PC-9 (cell line): ENCODE measurements at regions not wholly inside any gene's neighbourhood (a gene's known extent, or its start where the extent isn't known, plus 50 kb on each side); places are given as distances from the start of the nearest gene placed in this dataset.

Source experiments
- BruUV-seq: library from RNA; stranded (reverse); fragments of 400-500 nt; replicated peaks from 2 replicates; lab custom pipeline; 2021; lab: Mats Ljungman, UMichigan
- CTCF ChIA-PET: fragments of 300-600 bp; sonication (Branson Sonifier 250); formaldehyde crosslinking; loops from one replicate; lab custom pipeline; 2022; ENCODE audit warnings: antibody characterized with exemption; lab: Charles Lee
- POLR2A ChIA-PET: fragments of 300-600 bp; sonication (Branson Sonifier 250); formaldehyde crosslinking; loops from one replicate; lab custom pipeline; 2022; ENCODE audit warnings: antibody characterized with exemption; ENCODE audit not compliant: unreplicated experiment; lab: Charles Lee
- DNase-seq, 2 experiments: peaks; one replicate each; pipeline versions ENCODE4 v3.0.0 to v3.0.0-alpha.2; 2015 to 2022; ENCODE audit warnings: mixed read lengths in 1 of 2
- H2AFZ ChIP-seq: fragments of 200-600 bp; sonication (generic); 2 replicates; pipeline ENCODE4 v1.8.1; 2017; ENCODE audit warnings: antibody characterized with exemption
- H3F3A ChIP-seq: fragments of 200-600 bp; sonication (generic); 2 replicates; pipeline ENCODE4 v1.8.1; 2017; ENCODE audit warnings: antibody characterized with exemption, mild to moderate bottlenecking, low read depth; ENCODE audit not compliant: insufficient read depth
- H3K27ac ChIP-seq: fragments of 200-600 bp; sonication (generic); 2 replicates; pipeline ENCODE4 v1.6.1; 2016; ENCODE audit warnings: mixed run types
- H3K27me3 ChIP-seq: fragments of 200-600 bp; sonication (generic); 2 replicates; pipeline ENCODE4 v1.6.1; 2016; ENCODE audit warnings: low read depth, mixed run types; ENCODE audit not compliant: insufficient read depth
- H3K36me3 ChIP-seq: fragments of 200-600 bp; sonication (generic); 2 replicates; pipeline ENCODE4 v1.6.1; 2016; ENCODE audit warnings: low read depth, mixed run types
- H3K4me1 ChIP-seq: fragments of 200-600 bp; sonication (generic); replicated peaks from 2 replicates; pipeline ENCODE4 v1.6.1; 2016; ENCODE audit warnings: mixed run types; ENCODE audit not compliant: insufficient read depth
- H3K4me2 ChIP-seq: fragments of 200-600 bp; sonication (generic); 2 replicates; pipeline ENCODE4 v1.6.1; 2017; ENCODE audit warnings: mixed run types
- H3K4me3 ChIP-seq: fragments of 200-600 bp; sonication (generic); 2 replicates; pipeline ENCODE4 v1.6.1; 2016; ENCODE audit warnings: mixed run types
- H3K79me2 ChIP-seq: fragments of 200-600 bp; sonication (generic); 2 replicates; pipeline ENCODE4 v1.6.1; 2017; ENCODE audit warnings: low read depth, mixed run types
- H3K9me2 ChIP-seq: fragments of 200-600 bp; sonication (generic); 2 replicates; pipeline ENCODE4 v1.8.1; 2017; ENCODE audit warnings: mild to moderate bottlenecking; ENCODE audit not compliant: insufficient read depth
- H3K9me3 ChIP-seq: fragments of 200-600 bp; sonication (generic); 2 replicates; pipeline ENCODE4 v1.8.1; 2016; ENCODE audit warnings: low read depth; ENCODE audit not compliant: insufficient read depth
- H4K20me1 ChIP-seq: fragments of 200-600 bp; sonication (generic); 2 replicates; pipeline ENCODE4 v1.8.1; 2017; ENCODE audit not compliant: insufficient read depth
- CTCF ChIP-seq: fragments of 200-600 bp; sonication (generic); conservative IDR thresholded peaks from 2 replicates; pipeline ENCODE4 v1.6.1; 2017; ENCODE audit warnings: mixed run types, antibody characterized with exemption, mild to moderate bottlenecking, moderate library complexity
- EZH2 ChIP-seq: fragments of 200-600 bp; sonication (generic); IDR thresholded peaks from 2 replicates; pipeline ENCODE4 v1.8.0; 2017; ENCODE audit warnings: antibody characterized with exemption, low read depth
- intact Hi-C: fragments of 100-400 bp; cut with micrococcal nuclease; formaldehyde crosslinking; loops from one replicate; pipeline ENCODE4 v1.10.0; 2022; ENCODE audit not compliant: unreplicated experiment

GRCh38 chr5:17000291-17000939, 64.3 kb upstream of the MYO10 start:
- H4K20me1 ChIP-seq = no peaks in the 10 kb centered on the region
- TF ChIP-seq EZH2 (no peak), CTCF (no peak)
- no peaks in the 10 kb centered on the region for H3K36me3 ChIP-seq
- H3K4me2 ChIP-seq = peak overlapping the region; percentile 27
- H2AFZ ChIP-seq = no peak overlapping the region
- H3F3A ChIP-seq = peaks cover 15% of the 10 kb centered on the region; the same call in 1 of the 2 replicates
- peak; percentile 41 to 86 for DNase-seq
- no peaks in the 10 kb centered on the region; the same call in 1 of the 2 replicates for H3K9me2 ChIP-seq
- peak overlapping the region; percentile 45 for H3K27ac ChIP-seq
- POLR2A ChIA-PET = interaction anchor here (0.6 kb wide), 1 partner anchor 119 kb away, joined by 13 read pairs; no protein-coding TSS in a partner anchor
- CTCF ChIA-PET = interaction anchor here (0.6 to 0.7 kb wide), 6 partner anchors 9 to 151 kb away, joined by 3 to 8 read pairs (median 4); no protein-coding TSS in a partner anchor
- H3K9me3 ChIP-seq = no peaks in the 10 kb centered on the region
- peaks cover 12% of the 10 kb centered on the region for H3K4me1 ChIP-seq
- intact Hi-C loops = loop anchor here (1.0 to 5.0 kb wide), 3 partner anchors 12 to 208 kb away; no protein-coding TSS in a partner anchor
- no peak overlapping the region for H3K4me3 ChIP-seq
- H3K27me3 ChIP-seq = no peaks in the 10 kb centered on the region
- BruUV-seq = no TSS peak
- H3K79me2 ChIP-seq = no peaks in the 10 kb centered on the region

DNA sequence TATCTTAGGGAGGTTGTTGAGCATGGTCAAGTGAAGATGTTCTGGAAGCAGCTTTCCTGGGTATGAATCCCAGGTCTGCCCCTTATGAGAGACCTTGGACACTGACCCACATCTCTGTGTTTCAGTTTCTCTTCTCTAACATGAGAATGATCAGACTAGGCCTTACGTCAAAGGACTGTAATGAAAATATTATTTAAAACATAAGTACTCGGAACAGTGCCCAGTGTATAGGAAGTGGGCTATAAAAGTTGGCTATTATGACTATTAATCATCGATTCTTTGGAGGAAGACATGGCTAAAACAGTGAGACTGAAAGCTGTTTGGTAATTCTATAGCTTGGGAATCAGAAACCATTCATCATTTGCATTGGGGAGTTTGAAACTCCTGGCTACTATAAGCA, 65.3 kb upstream of the MYO10 start:
- Histone ChIP-seq H3K4me2 (no peak overlapping the region), H3K79me2 (no peaks in the 10 kb centered on the region), H3F3A (peaks cover 15% of the 10 kb centered on the region; the same call in 1 of the 2 replicates), H3K27ac (no peak overlapping the region), H3K4me1 (peaks cover 12% of the 10 kb centered on the region), H3K9me3 (no peaks in the 10 kb centered on the region), H3K36me3 (no peaks in the 10 kb centered on the region), H3K4me3 (no peak overlapping the region), H3K9me2 (no peaks in the 10 kb centered on the region; the same call in 1 of the 2 replicates), H3K27me3 (no peaks in the 10 kb centered on the region), H4K20me1 (no peaks in the 10 kb centered on the region), H2AFZ (no peak overlapping the region)
- BruUV-seq = no TSS peak
- TF ChIP-seq EZH2 (no peak), CTCF (no peak)
- DNase-seq = no peak
- intact Hi-C loops = loop anchor here (5.0 kb wide), 1 partner anchor 209 kb away; no protein-coding TSS in a partner anchor
- ChIA-PET POLR2A (no interaction called here), CTCF (no interaction called here)

GRCh38 chr5:17004441-17005106, 68.5 kb upstream of the MYO10 start:
- Histone ChIP-seq H3K79me2 (no peaks in the 10 kb centered on the region), H4K20me1 (no peaks in the 10 kb centered on the region), H3K9me2 (no peaks in the 10 kb centered on the region; the same call in 1 of the 2 replicates), H3K36me3 (no peaks in the 10 kb centered on the region), H3K4me3 (no peak overlapping the region), H3K27ac (no peak overlapping the region), H3K4me1 (peaks cover 12% of the 10 kb centered on the region), H2AFZ (no peak overlapping the region), H3K9me3 (no peaks in the 10 kb centered on the region), H3K4me2 (no peak overlapping the region), H3F3A (peaks cover 15% of the 10 kb centered on the region; the same call in 1 of the 2 replicates), H3K27me3 (no peaks in the 10 kb centered on the region)
- CTCF ChIA-PET = no interaction called here
- POLR2A ChIA-PET = no interaction called here
- no TSS peak for BruUV-seq
- intact Hi-C loops = loop anchor here (5.0 kb wide), 1 partner anchor 212 kb away; no protein-coding TSS in a partner anchor
- no peak for TF ChIP-seq CTCF
- DNase-seq = no peak
